Germinal center (tissue), 1 donor: ENCODE measurements at regions not wholly inside any gene's neighbourhood (a gene's known extent, or its start where the extent isn't known, plus 50 kb on each side); places are given as distances from the start of the nearest gene placed in this dataset.

Experiments used
- DNase-seq: peaks from one replicate; pipeline ENCODE4 v3.0.0; 2012; ENCODE audit warnings: mixed read lengths, low spot score

DNA sequence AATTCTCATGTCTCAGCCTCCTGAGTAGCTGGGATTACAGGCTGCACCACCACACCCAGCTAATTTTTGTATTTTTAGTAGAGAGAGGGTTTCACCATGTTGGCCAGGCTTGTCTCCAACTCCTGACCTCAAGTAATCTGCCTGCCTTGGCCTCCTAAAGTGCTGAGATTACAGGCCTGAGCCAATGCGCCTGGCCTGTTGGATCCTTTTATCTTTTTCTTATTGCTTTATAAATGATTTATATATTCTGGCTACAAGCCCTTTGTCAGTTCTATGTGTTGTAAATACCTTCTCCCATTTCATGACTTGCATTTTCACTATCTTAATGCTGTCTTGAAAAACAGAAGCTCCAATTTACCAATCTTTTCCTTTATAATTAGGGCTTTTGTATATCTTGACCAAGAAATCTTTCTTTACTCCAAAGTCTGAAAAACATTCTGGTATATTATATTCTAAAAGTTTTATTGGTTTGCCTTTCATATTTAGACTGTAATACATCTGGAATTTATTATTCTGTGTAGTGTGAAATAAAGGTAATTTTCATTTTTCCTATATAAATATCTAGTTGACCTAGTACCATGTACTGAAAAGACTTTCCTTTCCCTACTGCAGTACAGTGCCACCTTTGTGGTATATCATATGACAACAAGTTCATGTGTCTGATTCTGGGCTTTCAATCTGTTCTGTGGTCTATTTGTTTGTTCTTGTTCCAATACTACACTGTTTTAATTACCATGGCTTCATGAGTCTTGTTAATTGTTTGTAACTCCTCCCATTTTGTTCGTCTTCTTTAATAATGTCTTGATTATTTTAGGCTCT lies 52.9 kb upstream of the RNU6-1 start:
- no peak for DNase-seq

DNA sequence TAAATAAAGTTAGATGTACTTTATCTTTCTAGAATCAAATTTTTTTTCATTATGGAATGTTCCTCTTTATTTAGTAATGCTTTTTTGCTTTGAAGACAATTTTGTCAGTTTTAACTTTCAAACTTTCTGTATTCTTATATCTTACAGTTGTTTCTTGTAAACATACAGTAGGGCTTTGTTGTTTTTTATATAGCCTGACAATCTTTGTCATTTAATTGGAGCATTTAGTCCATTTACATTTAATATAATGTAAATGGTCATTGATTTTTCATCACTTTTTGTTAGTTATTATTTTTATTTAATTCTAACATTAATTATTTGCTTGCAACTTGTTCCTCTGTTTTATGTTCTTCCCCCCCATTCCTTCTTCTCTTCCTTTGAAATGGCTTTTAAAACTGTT lies 55.4 kb upstream of the RNU6-1 start:
- DNase-seq = no peak

DNA sequence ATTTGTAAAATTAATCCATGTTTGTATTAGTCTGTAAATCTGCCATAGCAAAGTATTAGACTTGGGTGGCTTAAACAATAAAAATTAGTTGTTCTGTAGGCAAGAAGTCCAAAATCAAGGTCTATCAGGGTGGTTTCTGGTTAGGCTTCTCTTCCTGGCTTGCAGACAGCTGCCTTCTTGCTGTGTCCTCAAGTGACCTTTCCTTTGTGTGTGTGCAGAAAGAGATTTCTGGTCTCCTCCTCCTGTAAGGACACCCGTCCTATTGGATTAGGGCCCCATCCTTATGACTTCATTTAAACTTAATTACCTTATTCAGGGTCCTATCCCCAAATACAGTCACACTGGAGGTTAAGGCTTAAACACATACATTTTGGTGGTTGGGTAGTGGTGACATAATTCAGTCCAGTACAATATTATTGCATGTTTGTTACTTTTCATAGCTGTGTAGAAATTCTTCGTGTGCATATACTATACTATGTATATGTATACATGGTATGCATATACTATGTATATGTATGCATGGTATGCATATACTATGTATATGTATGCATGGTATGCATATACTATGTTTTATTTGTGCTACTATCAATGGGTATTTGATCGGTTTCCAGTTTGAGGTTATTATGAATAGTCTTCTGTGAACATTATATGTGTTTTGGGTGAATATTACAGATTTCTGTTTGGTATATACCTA lies 57.9 kb upstream of the RNU6-1 start:
- no peak for DNase-seq

DNA sequence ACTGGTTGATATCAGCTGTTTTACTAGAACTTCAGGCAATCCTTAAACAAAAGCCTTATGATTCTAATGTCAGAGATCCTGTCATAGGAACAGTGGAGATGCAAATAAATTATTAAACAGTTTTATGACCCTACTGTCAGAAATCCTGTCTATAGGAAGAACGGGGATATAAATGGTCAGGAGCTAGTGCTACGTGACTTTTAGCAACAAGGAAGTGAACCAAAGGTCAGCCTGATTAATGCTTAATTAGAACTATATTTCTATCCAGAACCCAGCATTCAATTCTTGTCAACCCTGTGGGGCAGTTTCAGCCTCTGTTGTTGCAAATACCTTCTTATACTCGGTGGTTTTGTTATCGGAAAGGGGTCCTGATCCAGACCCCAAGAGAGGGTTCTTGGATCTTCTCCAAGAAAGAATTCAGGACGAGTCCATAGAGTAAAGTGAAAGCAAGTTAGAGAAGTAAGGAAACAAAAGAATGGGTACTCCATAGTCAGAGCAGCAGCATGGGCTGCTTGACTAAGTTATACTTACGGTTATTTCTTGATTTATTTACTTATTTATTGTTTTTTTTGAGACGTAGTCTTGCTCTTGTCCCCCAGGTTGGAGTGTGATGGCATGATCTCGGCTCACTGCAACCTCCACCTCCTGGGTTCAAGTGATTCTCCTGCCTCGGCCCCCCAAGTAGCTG lies 59.9 kb upstream of the RNU6-1 start:
- no peak for DNase-seq

DNA sequence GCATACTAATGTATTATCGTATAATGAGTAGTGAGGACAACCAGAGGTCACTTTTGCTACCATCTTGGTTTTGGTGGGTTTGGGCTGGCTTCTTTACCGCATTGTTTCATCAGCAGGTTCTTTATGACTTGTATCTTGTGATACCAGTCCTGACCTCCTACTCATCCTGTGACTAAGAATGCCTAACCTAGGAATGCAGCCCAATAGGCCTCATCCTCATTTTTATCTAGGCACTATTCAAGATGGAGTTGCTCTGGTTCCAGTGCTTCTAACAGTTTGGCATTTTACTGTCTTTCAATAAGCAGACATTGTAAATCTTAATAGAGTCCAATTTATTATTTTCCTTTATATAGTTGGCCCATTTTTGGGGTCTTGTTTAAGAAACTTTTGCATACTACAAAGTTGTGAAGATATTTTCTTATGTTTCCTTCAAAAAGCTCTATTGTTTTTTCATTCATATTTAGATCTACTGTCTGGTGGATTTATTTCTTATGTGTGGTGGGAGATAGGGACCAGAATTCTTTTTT lies 60.8 kb upstream of the RNU6-1 start:
- DNase-seq = no peak

DNA sequence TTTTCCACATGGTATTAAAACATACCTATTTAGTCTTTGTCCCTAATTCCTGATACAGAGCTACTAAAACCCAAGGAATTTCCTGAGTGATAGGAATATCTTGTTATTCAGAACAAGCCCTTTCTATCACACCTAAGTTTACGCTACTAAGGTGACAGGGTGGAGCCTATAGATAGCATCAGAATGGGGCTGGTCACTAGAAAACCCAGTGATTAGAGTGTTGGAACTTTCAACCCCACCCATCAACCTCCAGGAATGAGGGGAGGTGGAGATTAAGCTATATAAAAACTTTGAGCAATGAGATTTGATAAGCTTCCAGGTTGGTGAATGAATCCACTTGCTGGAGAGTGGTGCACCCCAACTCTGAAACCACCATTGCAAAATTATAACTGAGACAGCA lies 62.1 kb upstream of the RNU6-1 start:
- DNase-seq = no peak

DNA sequence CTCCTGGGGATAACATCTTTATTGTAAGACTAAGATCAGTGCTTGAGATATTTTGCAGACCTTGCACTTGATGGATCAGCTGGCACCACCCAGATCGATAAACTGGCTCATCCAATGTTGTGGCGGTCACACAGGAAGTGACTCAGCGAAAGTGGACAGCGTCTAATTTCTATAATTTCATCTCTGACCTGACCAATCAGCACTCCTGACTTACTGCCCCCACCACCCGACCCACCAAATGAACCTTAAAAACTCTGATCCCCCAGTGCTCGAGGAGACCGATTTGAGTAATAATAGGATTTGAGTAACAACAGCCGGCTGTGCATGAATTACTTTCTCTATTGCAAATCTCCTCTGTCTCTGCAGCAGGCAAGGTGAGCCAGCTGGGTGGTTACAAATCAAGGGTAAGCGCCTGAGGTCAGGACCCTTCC lies 62.7 kb upstream of the RNU6-1 start:
- DNase-seq = no peak

DNA sequence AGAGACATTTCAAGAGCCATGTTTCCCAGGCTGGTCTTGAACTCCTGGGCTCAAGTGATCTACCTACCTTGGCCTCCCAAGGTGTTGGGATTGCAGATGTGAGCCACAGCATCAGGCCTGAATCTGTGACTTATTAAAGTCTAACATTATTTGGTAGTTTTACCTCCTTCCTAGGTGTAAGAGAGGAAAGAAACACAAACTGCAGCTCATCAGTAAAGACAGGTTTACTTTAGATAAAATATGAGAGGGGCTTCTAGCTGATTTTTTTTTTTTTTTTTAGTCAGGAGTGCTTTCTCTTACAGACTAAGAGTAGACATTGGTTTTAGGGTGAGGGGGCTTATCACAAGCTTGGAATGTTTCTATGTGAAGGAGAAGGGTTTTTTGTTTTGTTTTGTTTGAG lies 63.9 kb upstream of the RNU6-1 start:
- DNase-seq = no peak

DNA sequence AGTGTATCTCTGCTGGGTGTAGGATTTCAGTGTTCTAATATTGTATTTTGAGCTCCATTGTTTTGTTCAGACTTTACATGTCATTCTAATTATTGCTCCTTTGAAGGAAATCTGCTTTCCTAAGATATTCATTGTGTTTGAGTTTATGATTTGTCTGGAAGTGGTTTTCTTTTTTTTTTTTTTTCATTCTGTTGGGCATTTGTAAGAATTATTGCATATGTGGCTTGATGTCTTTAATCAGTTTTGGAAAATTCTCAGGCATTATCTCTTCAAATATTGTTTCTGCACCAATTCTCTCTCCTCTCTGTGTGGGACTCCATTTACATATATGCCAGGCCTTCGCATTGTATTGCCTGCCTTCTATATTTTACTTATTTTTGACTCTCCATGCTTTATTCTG lies 65.8 kb upstream of the RNU6-1 start:
- no peak for DNase-seq

DNA sequence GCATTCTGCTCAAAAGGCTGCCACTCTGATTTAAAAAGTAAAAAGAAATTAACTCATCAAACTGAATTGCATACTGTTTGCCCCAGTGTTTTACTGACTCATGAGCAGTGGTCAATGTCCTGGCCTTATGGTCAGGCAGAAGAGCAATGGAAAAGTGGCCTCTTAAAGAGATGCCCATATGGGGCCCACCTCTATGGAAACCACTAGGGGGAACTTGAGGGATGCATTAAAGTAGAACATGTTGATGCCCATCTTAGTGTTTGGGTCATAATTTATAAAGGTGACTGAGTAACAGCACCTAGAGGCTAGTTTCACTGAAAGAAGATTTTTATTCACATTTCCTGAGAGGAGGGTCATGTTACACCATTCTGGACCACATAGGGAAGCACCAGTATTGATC lies 66.5 kb upstream of the RNU6-1 start:
- DNase-seq = no peak

DNA sequence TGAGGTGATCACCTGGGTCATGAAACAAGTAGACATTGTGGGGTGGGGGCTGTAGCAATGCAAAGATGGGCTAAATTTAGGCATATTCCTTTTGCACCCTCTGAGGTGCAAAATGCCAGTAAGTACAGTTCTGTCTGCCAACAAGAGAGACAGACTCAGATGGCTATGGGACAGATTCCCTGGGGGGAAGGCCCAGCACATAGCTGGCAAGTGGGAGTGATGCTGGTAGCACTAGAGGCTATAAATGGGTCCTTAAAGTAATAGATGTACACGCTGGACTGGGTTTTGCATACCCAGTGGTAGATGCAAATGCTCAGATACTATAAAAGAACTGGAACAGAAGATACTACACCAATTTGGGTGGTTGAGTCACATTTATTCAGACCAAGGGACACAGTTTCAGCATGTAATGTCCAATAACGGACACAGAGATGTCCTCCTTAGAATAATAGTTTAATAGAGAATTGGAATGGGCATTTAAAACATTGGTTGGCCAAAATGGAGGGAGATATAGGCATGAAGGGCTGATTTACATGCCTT lies 67.4 kb upstream of the RNU6-1 start:
- DNase-seq = no peak

DNA sequence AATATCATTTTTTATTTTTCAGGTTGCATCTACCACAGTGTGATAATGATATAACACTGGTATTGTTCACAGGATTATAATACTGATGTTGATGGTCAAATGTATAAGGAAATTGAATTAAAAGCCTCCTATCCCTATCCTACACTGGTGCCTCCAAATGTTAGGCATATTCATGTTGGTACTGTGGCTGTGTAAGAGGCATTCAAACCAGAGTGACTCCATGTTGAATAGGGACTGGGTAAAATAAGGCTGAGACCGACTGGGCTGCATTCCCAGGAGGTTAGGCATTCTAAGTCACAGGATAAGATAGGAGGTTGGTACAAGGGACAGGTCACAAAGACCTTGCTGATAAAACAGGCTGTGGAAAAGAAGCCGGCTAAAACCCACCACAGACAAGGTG lies 68.9 kb upstream of the RNU6-1 start:
- no peak for DNase-seq

DNA sequence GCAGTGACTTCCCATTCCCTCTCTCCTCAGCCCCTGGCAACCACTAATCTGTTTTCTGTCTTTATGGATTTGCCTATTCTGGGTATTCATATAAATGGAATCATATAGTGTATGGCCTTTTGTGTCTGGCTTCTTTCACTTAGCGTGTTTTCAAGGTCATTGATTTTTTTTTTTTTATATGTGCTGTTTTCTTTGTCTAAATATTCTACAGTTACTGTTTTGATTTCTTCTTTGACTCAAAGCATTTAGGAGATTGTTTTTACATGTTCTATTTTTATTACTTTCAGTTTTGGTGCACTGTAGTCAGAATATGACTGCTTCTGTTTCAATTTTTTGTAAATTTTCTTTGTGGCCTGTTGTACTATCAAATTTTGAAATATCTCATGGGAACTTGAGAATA lies 71.9 kb upstream of the RNU6-1 start:
- DNase-seq = no peak

DNA sequence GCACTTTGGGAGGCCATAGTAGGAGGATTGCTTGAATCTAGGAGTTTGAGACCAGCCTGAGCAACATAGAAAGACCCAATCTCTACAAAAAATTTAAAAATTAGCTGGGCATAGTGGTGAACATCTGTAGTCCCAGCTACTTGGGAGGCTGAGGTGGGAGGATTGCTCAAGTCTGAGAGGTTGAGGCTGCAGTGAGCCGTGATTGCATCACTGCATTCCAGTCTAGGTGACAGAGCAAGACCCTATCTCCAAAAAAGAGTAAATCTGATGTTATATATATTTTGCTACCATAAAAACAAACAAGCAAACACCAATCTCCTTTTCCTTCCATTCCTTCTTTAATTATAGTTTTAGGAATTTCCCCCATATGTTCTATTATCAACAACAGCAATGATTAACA lies 74.2 kb upstream of the RNU6-1 start:
- no peak for DNase-seq

DNA sequence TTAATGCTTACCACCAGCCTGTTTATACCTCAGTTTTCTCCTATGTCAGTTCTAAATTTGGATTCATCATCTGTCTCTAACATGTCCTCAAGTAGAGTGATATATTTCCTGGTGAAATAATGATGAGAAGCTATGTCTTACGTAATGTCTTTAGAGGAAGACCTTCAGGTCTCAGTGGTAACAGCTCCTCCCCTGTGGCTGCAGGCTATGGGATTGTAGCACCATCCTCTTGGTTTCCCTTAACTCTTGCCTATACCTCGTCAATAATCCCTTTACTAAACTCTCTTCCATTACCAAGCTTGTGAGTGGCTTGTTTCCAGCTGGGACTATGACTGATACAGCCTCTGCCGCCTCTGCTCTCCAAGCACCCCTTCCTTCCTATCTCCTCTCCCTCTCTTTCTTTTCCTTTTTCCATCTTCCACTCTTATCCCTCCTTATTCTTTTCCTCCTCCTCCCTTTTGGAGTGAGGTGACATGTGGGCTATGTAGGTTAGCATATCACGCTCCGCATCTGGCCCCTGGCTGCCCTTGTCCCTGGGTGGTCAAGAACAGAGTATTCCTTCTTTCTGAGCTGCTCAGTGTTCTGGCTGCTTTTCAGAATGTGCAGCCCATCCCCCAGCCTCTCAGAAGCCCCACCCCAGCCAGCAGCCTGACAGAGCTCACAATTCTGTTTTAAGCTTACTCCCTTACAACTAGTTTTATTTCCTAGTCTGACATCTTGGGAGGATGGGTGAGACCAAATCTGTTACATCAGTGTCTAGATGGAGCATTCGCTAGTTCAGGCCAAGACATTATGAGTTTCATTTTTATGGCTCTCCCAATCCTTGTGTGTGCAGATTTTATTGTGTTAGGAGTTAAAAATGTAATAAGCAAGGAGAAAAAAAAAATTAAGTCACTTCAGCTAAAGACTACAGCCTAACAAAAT lies 75.0 kb upstream of the RNU6-1 start:
- no peak for DNase-seq

DNA sequence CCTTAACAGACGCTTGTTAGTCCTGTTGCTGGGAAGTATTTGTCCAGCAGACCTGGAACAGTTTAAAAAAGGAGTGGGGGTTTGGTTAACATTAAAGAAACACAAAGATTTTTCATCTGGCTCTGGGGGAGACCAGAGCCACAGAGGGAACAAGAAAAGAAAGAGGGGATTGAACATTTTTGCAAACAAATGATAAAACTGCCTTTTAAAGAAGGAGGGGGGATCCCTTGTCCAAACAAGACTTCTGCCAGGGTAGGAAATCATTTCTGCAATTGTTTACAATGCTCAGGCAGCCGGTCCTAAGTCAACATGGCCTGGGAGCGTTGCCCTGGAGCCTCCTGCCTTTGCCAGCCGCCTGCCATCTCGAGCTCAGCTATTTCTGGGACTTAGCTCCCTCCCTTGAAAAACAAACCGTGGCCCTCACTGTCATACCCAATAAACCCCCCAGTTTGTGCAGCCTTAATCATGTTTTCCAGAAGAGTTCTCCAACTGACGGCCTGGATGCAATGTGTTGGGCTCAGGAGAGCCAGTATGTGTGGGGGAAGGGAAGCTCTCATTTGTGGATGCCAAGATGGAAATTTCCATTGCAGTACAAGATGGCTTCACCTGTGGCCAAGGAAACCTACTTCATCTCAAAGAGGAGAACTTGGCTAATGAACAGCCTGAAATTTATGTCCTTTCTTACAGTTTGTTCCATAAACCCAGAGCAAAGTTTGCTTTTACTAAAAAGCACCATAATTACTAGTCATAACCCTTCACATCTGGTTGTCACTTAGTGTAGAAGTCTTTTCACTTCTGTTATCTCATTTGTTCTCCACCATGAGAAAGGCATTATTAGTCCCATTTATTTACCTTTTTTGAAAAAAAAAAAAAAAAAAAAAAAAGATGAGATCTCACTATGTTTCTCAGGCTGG lies 75.9 kb upstream of the RNU6-1 start:
- DNase-seq = no peak

DNA sequence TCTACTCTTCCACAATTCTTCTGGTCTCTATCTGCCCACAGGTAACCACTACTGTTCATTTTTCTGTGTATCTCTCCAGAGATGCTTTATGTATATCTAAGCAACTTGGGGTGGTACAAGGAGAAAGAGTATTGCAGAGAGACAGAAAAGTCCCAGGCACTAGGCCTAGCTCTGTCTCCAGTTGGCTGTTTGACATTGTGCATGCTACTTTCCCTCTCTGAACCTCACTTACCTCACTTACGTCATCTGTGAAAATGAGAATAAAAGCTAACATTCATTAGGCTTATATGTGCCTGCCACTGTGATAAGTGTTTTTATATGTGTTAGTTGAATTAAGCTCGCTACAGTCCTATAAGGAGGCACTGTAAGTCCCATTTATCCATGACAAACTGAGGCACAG lies 76.7 kb upstream of the RNU6-1 start:
- no peak for DNase-seq

DNA sequence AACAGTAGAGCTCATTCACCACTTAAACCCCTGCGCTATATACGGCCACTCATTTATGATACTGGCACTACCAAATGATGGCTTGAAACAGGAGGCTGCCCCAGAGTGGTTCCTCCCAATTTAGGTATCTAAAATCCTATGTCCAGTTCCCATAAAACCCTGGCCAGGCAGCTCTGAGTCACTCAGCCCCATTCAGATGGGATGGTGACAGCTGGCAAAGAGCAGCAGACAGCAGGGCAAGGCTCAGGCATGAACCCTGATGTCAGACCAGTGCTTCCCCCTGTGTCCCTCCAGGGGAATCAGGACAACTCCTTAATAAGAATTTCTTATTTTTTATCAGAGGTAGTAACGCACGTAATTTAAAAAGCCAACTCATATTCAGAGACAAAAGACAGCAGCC lies 77.2 kb upstream of the RNU6-1 start:
- no peak for DNase-seq

DNA sequence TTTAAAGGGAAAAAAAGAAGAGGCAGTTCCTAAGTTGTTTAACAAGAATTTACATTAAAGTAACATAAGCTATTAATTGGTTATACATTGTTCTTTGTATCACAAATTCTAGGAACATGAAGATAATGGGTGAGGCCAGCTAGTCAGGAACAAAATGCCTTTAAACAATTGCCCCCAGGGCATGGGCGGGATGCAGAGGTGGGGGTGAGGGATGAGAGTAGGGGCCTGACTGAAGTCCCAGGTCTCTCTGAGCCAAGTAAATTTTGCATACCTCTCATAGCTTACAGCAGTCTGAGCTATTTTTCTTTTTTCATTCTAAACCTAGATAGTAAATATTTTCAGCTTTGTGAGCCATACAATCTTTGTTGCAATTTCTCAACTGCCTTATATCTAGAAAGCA lies 77.8 kb upstream of the RNU6-1 start:
- DNase-seq = no peak

DNA sequence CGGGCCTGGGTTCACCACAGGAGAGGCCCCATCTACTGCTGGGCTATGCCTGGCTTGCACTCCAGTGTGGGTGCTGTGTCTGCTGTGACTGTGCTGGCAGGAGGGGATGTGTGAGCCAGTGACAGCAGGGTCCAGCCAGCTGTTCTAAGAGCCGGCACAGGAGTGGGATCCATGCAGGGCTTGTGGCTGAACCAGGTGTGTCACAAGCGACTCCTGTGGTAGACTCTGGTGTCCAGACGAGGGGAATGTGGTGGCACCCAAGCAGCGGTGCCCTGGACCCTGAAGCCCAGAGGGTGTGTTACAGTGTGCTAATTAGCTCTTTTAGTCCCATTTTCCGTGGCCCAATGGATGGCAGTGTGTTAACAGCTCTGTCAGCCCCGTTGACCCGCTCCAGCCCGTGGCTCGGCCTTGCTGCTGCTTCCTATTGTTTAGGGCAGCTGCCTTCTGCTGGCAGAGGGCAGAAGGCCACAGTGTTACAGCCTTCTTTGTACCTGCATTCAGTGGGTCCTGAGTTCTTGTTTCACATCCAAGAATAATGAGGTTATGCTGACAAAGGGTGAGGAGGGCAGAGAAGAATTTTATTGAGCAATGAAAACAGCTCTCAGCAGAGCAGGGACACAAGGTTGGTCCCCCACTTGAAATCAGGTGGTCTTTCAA lies 78.5 kb upstream of the RNU6-1 start:
- DNase-seq = no peak
